Panc1 (cell line): ENCODE measurements at regions not wholly inside any gene's neighbourhood (a gene's known extent, or its start where the extent isn't known, plus 50 kb on each side); places are given as distances from the start of the nearest gene placed in this dataset.

ENCODE experiments used
- POLR2AphosphoS5 ChIP-seq: IDR thresholded peaks from 2 replicates; pipeline ENCODE4 v1.6.1; 2012; ENCODE audit warnings: mild to moderate bottlenecking, low read depth, low read length, moderate library complexity
- SIN3A ChIP-seq: IDR thresholded peaks from 2 replicates; pipeline ENCODE4 v1.6.1; 2012; ENCODE audit warnings: low read depth, mild to moderate bottlenecking, low read length, moderate library complexity, borderline replicate concordance; ENCODE audit not compliant: insufficient read depth
- TCF7L2 ChIP-seq: IDR thresholded peaks from 2 replicates; pipeline ENCODE4 v1.6.1; 2011; ENCODE audit warnings: mild to moderate bottlenecking, low read depth, low read length, inconsistent platforms
- TF ChIP-seq, protein P1 (sequence below): fragments of 450-650 bp; IDR thresholded peaks from 2 replicates; pipeline ENCODE4 v1.5.1; 2017; ENCODE audit warnings: mild to moderate bottlenecking
- TF ChIP-seq, protein P2 (sequence below), 2 experiments: IDR thresholded peaks; 2 replicates each; pipeline ENCODE4 v1.6.1; 2011 to 2012; ENCODE audit warnings: low read depth in 2 of 2, control low read depth in 1 of 2, low read length in 1 of 2, mild to moderate bottlenecking in 1 of 2, moderate library complexity in 1 of 2; ENCODE audit not compliant: insufficient read depth in 1 of 2

DNA sequence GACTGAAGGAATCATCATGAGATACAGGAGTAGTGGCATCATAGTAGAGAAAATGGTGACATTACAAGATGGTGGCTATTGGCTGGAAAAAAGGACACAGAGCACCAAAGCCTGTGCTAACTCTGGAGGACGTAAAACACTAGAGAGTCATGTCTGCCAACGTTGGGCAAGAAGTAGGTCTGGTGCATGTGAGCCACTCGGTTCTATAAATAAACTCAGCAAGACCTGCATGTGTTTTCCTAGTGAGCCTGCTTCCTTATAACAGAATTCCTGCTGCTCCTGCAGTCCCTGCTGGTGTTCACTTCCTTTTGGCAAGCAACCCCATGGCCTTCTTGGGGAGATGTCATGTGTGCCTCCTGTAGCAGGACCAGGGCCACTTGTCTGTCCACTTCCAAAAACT lies 325.2 kb downstream of the OSR1 start:
- TF ChIP-seq, protein P1, sequence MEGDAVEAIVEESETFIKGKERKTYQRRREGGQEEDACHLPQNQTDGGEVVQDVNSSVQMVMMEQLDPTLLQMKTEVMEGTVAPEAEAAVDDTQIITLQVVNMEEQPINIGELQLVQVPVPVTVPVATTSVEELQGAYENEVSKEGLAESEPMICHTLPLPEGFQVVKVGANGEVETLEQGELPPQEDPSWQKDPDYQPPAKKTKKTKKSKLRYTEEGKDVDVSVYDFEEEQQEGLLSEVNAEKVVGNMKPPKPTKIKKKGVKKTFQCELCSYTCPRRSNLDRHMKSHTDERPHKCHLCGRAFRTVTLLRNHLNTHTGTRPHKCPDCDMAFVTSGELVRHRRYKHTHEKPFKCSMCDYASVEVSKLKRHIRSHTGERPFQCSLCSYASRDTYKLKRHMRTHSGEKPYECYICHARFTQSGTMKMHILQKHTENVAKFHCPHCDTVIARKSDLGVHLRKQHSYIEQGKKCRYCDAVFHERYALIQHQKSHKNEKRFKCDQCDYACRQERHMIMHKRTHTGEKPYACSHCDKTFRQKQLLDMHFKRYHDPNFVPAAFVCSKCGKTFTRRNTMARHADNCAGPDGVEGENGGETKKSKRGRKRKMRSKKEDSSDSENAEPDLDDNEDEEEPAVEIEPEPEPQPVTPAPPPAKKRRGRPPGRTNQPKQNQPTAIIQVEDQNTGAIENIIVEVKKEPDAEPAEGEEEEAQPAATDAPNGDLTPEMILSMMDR, result no peak
- TF ChIP-seq, protein P2, sequence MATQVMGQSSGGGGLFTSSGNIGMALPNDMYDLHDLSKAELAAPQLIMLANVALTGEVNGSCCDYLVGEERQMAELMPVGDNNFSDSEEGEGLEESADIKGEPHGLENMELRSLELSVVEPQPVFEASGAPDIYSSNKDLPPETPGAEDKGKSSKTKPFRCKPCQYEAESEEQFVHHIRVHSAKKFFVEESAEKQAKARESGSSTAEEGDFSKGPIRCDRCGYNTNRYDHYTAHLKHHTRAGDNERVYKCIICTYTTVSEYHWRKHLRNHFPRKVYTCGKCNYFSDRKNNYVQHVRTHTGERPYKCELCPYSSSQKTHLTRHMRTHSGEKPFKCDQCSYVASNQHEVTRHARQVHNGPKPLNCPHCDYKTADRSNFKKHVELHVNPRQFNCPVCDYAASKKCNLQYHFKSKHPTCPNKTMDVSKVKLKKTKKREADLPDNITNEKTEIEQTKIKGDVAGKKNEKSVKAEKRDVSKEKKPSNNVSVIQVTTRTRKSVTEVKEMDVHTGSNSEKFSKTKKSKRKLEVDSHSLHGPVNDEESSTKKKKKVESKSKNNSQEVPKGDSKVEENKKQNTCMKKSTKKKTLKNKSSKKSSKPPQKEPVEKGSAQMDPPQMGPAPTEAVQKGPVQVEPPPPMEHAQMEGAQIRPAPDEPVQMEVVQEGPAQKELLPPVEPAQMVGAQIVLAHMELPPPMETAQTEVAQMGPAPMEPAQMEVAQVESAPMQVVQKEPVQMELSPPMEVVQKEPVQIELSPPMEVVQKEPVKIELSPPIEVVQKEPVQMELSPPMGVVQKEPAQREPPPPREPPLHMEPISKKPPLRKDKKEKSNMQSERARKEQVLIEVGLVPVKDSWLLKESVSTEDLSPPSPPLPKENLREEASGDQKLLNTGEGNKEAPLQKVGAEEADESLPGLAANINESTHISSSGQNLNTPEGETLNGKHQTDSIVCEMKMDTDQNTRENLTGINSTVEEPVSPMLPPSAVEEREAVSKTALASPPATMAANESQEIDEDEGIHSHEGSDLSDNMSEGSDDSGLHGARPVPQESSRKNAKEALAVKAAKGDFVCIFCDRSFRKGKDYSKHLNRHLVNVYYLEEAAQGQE (IDR thresholded peaks at IDR 0.05; ENCODE audit: insufficient read depth in 1 of 2, low read depth in 2 of 2, low read length in 1 of 2), result no peak
- no peak for TF ChIP-seq POLR2AphosphoS5
- no peak for TF ChIP-seq SIN3A
- no peak for TF ChIP-seq TCF7L2
